GM19324 (cell line): ENCODE measurements at regions not wholly inside any gene's neighbourhood (a gene's known extent, or its start where the extent isn't known, plus 50 kb on each side); places are given as distances from the start of the nearest gene placed in this dataset.
"Not testable (repeated sequence)": the region's sequence is repeated elsewhere in the genome, so short reads cannot be mapped to it uniquely, and the experiment has no call there.

Experiments used
- ATAC-seq: cut with Tn5 transposase; IDR thresholded peaks from one replicate; pipeline ENCODE4 v1.9.1; 2021; ENCODE audit warnings: mild to moderate bottlenecking, moderate library complexity; ENCODE audit not compliant: unreplicated experiment, low FRiP score

GRCh38 chr9:110129425-110129824 lies 78.5 kb downstream of the C9orf152 start:
- ATAC-seq = peak; percentile 9

GRCh38 chr9:110130211-110130610 lies 77.7 kb downstream of the C9orf152 start:
- no peak for ATAC-seq

- ATAC-seq = no peak
Measured at GRCh38 chr9:110130791-110131416, 77.1 kb downstream of the C9orf152 start.

- ATAC-seq = no peak
Measured at GRCh38 chr9:110131499-110131898, 76.5 kb downstream of the C9orf152 start.

- not testable (repeated sequence) for ATAC-seq
Measured at GRCh38 chr9:110132531-110132930, 75.4 kb downstream of the C9orf152 start.

GRCh38 chr9:110133059-110133458 lies 74.9 kb downstream of the C9orf152 start:
- ATAC-seq = no peak

- no peak for ATAC-seq
Measured at GRCh38 chr9:110133608-110134210, 74.2 kb downstream of the C9orf152 start.

- no peak for ATAC-seq
Measured at GRCh38 chr9:110135846-110136245, 72.1 kb downstream of the C9orf152 start.

GRCh38 chr9:110136802-110137201 lies 71.2 kb downstream of the C9orf152 start:
- no peak for ATAC-seq

- ATAC-seq = no peak
Measured at GRCh38 chr9:110140276-110140675, 67.7 kb downstream of the C9orf152 start.

GRCh38 chr9:110141227-110141793 lies 66.6 kb downstream of the C9orf152 start:
- ATAC-seq = no peak

GRCh38 chr9:110142253-110142652 lies 65.7 kb downstream of the C9orf152 start:
- no peak for ATAC-seq

GRCh38 chr9:110142868-110143481 lies 65.0 kb downstream of the C9orf152 start:
- peak; percentile 19 for ATAC-seq

GRCh38 chr9:110143485-110143884 lies 64.5 kb downstream of the C9orf152 start:
- peak; percentile 68 for ATAC-seq

- ATAC-seq = peak; percentile 59
Measured at GRCh38 chr9:110143950-110144545, 63.9 kb downstream of the C9orf152 start.

- ATAC-seq = no peak
Measured at GRCh38 chr9:110146373-110146772, 61.6 kb downstream of the C9orf152 start.

- peak; percentile 63 for ATAC-seq
Measured at GRCh38 chr9:110148384-110148783, 59.6 kb downstream of the C9orf152 start.

GRCh38 chr9:110148891-110149290 lies 59.1 kb downstream of the C9orf152 start:
- no peak for ATAC-seq
